Lower leg skin (tissue), 3 donors: ENCODE measurements at regions not wholly inside any gene's neighbourhood (a gene's known extent, or its start where the extent isn't known, plus 50 kb on each side); places are given as distances from the start of the nearest gene placed in this dataset.

Experiments used
- CTCF ChIP-seq, 3 donors: fragments of 450-650 bp; IDR thresholded peaks; one replicate each; pipeline ENCODE4 v1.5.1; 2016; ENCODE audit warnings: antibody characterized with exemption in 3 of 3, mild to moderate bottlenecking in 3 of 3, moderate library complexity in 2 of 3
- POLR2A ChIP-seq, 2 donors: fragments of 450-650 bp; IDR thresholded peaks; one replicate each; pipeline ENCODE4 v1.6.1; 2016 to 2017; ENCODE audit warnings: antibody characterized with exemption in 2 of 2, mild to moderate bottlenecking in 1 of 2, moderate library complexity in 1 of 2

GRCh38 chr2:6580982-6581381 is 284.7 kb downstream of the CMPK2 start:
- TF ChIP-seq CTCF (IDR thresholded peaks at IDR 0.05) (no peak), POLR2A (IDR thresholded peaks at IDR 0.05) (no peak)
